ENCODE measurements at regions not wholly inside any gene's neighbourhood (a gene's known extent, or its start where the extent isn't known, plus 50 kb on each side); places are given as distances from the start of the nearest gene placed in this dataset.
"Not testable (repeated sequence)": the region's sequence is repeated elsewhere in the genome, so short reads cannot be mapped to it uniquely, and the experiment has no call there.

DNA sequence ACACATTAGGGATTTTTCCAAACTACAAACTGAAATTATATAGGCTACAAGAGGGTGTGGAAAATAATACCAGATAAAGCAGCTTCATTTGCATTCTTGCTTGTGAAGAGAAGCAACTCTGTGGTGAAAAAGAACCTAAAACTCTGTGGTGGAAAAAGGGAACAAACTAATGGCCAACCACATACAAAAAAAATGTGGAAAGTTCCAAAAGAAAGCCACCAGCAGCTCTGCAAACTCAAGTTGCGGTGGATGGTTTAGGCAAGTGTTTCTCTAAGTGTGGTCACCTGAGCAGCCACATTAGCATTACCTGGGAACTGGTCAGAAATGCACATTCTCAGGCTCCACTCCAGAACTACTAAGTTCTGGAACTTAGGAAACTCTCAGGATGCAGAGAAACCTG, 586.4 kb downstream of the ACTL7B start:
- no peak for DNase-seq

DNA sequence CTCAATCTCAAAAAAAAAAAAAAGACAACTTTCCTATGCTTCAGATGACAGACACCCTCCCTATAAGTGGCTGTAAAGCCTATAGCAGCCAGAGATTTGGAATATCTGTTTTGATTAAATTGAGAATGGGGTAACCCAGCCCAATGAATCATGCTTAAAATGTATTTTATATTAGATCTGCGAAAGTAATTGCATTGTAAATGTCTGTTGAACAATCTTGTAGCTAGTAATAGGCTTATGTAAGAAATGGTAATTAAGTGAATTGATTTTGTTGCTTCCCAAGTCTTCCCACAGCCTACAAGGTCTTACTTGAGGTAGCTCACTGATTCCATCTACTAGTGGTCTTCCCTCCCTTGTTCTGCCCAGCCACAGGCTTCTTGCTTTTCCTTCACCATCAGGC, 590.7 kb downstream of the ACTL7B start:
- no peak for DNase-seq

DNA sequence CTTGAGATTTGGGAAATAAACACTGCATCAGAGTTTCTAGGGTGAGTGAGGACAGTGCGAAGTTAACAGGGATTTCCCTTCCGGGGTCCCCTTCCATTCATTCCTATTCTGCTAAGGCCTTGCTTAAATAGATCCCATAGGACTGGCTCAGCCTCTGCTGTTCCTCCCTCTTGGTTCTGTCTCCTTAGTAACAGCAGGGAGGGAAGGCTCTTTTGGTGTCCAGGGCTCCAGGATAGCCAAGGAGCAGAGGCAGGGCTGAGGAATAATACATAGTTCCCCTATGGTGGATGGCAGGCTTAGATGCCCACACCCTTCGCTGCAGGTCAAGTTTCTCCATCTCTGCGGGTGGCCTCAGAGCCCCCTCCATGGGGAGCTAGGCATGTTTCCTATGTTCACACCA, 591.7 kb downstream of the ACTL7B start:
- no peak for DNase-seq

DNA sequence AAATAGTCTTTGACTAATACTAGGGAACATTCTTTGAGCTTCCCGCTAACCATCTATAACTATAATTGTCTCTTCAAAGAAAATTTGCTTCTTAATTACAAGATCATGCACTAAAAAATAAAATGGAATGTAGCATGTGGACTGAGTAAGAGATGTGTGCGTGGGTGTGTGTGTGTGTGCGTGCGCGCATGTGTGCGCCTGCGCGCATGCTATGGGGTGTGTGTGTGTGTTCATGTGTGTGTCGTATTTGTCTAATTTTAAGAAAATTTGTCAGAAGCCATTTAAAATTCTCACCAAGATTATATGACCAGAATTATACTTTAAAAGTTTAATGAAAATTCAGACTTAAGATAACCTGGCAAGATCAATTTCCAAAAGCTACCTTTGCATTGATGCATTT, 593.0 kb downstream of the ACTL7B start:
- no peak for DNase-seq

DNA sequence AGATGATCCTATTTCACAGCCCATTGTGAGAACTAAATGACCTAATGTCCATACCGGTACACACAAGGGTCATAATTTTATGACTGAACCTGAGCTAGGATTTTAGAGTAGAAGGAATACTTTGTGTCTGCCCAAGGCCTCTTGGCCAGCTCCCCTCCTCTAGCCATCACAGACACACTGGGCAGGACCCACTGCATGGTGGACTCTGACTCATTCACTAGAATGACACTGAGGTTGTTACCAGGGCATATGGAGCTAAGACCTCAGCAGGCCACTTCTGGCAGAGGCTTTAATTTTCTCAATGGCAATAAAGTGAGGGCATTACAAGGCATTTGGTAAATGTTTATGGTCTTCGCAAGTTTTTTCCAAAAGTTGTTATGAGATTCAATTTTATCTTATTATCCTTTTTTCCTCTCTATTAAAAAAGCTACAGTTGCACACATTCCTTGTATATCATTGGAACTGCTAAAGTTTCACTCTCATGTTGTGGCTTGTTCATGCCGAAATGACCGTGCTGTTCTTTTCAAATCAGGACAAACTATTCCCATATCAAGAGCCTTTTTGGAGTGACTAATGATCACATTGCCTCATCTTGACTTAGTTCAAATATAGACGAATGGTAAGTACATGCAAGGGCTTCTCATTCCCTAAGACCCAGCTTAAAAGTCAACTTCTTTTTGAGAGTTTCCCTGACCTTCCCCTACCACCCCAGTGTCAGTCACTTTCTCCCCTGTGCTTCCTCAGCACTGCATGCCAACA, 595.7 kb downstream of the ACTL7B start:
- DNase-seq: no peak

DNA sequence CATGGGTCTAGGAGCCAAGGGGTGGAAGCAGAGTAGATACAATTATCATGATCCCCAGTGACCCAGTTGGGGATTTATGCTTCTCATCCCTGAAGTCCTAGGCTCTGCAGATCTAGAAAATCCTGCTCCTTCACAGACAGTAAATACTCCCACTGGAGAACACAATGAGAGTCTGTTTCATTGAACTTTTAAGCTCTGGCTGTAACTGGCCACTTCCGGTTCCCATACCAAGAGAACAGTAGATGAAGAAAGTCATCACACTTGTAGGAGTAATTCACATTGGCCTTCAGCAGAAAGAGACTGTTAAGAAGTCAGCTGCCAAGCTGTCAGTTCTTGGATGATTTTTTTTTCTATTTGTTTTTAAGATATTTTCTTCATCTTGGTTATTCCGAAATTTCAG, 597.1 kb downstream of the ACTL7B start:
- no peak for DNase-seq

DNA sequence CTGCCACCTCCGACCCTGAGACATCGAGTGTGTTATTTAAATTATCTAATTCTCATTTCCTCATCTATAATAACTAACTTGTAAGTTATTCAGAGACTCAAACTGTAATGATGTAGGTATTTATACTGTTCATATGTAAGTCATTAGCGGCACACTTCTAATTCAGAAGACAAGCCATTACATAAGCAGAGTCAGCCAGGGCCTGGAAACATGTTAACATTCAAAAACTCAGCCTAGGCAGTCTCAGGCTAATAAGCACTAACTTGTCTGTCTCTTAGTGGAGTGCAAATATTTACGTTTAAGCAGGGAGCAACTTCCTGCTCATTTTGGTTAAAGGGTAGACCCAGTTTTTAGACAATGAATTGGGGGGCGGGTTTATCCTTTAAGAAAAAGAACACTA, 598.4 kb downstream of the ACTL7B start:
- no peak for DNase-seq

DNA sequence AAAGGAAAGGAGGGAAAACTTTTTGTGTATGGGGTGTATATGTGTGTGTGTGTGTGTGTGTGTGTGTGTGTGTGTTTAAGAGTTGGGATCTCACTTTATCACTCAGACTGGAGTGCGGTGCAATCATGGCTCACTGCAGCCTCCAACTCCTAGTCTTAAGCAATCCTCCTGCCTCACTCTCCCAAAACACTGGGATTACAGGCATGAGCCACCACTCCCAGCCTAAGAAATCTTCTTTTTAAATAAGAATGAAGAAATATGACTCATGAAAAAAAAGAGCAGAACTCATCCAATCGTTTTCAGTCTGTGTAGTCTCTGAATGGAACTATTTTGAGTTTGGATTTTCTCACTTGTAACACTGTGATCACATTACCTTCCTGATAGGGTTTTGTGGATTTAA, 601.5 kb downstream of the ACTL7B start:
- DNase-seq: no peak

DNA sequence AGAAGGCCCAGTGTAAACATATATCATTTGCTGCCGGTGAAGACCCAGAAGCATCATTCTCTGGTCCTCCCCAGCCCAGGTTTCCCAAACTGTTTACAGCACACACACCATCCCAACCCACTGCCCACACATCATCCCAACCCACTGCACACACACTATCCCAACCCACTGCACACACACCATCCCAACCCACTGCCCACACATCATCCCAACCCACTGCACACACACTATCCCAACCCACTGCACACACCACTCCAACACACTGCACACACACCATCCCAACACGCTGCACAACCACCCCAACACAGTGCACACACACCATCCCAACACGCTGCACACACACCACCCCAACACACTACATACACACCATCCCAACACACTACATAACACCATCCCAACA, 608.4 kb downstream of the ACTL7B start:
- not testable (repeated sequence) for DNase-seq

DNA sequence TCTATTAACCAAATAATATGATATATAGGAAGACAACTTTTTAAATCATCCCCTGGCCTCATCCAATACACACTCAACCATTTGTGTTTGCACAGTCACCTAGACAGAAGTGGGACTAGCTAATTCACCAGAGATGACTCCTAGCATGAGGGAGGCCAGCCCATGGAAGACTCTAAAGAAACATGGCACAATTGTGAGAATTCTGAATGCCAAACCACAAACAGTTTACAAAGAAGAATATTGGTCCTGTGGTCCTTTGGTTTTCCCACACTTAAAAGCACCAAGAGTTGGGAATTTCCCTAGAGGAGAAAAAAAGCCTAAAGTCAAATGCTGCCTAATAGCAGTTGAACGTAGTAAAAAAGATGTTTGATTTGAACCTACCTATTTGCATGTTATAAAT, 609.9 kb downstream of the ACTL7B start:
- no peak for DNase-seq

DNA sequence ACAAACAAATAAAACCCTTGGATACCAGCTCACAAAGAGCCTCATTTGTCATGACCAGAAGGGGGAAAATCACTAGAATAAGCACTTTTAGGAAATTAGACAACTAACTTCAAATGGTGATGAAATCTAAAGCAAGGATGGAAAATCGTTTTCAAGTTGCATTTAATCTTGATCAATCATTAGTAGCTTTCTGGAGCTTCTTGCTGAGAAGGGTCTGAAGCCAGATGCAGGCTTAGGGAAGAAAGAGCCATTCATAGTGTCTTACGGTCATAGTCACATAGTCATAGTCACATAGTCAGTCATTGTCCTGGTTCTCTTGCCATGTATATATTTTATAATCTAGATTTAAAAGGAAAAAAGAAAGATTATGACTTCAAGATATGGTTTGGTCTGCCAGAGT, 610.5 kb downstream of the ACTL7B start:
- DNase-seq: no peak

DNA sequence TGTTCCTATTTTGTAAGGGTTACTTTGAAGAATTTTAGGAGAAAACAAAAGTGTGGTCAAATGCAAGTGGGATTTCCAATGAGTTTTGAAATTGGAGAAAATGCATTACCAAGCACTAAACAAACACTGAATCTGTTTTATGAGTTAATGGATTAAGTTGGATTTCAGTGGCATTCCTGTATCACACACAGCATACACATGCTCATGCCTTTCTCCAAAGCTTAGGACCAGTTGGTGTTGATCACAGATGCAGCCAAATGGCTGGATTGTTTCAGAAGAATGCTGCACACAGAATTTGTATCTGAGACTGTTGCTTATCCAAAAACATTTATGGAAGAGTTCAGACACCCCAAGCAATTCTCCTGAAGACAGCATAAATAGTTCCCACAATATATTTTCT, 611.1 kb downstream of the ACTL7B start:
- peak; percentile 30 for DNase-seq

DNA sequence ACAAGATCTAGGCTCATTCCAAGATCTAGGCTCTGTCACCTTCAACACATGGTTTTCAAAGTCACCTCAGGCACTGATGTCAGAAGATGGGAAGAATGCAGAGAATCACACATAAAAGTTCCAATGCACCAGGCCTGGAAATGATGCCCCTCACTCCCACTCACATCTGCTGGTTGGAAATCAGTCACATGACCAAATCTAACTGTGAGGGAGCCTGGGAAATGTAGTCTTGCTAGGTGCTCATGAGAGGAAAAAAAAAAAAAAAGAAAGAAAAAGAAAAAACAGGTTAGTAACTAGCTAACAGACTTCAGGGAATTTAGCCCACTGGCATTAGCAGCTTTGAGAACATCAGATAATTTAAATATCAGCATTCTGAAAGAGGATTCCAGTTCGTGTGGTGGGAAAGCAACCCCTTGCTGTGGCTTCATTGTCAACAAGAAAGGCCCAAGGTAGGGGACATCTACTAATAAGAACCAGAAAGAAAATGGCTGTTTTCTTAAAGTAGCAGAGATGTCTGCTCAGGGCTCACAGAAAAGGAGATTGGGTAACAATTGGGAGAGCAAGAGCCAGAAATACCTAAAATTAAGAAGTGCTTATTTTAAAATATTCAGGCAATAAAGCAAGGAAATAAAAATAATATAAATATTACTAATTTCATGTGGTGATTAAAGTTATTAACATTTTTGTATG, 614.3 kb downstream of the ACTL7B start:
- DNase-seq: peak; percentile 27

DNA sequence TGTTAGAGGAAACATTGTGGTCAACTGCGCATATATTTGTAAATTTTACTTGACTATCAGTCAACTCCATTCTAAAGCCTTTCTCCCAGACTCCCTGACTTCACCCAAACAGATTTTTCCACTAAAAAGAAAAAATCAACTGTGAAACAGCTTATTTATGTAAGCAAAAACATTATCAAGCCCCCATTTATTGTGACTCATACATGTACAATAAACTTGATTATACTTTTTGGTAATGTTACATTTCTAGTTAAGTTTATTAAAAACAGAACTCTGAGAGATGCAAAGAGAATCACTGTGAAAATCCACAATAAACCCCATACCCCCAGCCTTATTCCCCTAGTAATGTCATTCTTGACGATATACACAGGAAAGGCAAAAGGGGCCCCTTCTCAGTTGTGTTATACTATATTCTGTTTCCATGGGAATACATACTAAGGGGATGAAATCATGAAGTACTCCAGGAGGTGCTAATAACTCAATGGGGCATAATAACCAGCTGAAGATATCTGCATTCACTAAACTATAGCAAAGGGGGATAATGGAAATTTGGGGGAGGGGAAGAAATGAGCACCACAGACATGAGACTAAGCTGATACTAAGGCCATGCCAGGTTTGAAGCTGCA, 616.0 kb downstream of the ACTL7B start:
- DNase-seq: peak; percentile 64

DNA sequence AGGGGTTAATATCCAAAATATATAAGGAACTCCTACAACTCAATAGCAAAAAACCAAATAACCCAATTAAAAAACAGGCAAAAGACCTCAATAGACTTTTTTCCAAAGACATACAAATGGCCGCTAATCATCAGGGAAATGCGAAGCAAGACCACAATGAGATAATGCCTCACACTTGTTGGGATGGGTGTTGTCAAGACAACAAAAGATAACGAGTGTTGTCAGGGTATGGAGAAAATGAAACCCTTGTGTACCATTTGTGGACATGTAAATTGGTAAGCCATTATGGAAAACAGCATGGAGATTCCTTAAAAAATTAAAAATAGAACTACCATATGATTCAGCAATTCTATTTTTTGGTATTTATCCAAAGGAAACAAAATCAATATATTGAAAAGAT, 620.2 kb downstream of the ACTL7B start:
- no peak for DNase-seq

DNA sequence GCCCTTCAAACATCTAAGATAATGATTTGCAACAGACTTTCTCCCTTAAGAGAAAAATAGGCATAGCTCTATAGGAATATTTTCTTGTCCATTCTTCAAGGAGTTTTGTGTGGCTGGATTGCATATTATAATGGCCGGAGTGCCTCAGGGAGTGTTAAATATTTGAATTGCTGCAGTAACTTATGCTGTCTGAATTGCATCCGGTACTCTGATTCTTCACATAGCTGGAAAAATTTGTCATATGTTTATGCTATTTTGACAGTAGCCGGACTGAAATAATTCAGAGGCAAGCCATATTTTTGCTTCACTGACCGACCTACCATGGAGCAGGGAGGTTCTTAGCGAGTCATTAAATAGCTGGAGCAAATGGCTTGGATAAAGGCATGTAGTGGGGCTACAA, 621.0 kb downstream of the ACTL7B start:
- DNase-seq: no peak

DNA sequence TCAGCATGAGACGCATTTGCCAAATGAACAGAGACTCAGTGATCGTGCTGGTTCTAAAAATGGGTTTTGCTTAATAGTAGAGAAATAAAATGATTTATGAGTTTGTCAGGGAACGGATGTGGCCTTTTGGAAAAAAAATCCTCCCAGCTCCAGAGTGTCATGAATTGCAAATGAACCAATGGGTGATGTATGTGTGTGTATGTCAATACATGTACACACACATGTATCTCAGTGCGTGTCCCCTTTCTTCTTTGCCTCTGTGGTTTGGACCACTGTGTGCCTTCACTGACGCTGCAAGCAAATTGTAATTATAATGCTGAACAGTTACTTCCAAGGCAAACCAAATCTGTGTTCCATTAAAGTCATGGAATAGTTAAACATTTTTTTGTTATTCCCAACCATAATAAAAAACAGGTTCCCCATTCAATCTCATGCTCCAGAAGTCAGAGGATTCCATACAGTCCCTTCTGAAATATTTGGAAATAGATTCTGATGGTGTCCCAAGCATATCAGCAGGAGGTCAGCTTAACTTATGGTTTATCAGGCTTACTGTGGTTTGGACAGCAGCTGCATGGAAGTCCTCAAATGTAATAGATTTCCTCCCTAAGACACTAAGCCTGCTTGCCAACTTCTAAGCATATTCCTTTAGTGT, 630.5 kb downstream of the ACTL7B start:
- DNase-seq: peak; percentile 61

DNA sequence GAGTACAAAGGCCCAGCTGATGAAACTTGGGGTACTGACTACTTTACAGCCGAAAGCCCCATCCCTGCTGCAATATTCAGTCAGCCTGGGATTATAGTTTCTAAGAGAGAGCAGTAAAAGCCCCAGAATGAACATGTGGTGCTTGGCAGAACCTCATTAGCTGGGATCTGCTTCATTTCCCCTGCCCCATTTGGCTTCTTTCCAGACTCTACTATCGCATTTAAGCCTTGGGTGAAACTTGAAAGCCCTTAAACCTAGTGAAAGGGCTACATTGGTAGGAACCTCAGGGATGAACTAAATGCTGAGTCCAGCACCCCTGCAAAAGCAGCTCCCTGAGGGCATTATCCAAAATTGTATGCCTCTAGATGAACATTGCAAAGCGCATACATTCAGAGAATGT, 631.1 kb downstream of the ACTL7B start:
- peak; percentile 43 for DNase-seq

DNA sequence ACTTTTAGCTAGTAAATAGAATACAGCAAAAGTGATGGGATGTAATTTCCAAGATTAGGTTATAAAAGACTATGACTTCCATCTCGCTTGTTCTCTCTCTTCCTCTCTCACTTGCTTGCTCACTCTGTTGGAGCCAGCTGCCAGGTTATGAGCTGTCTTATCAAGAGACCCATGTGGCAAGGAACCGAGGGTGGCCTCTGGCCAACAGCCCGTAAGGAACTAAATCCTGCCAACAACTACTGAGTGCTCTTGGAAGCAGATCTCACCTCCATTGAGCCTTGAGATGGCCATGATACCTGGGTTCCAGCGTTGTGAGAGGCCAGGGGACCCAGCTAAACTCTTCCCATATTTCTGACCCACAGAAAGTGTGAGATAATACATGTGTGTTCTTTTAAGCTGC, 636.1 kb downstream of the ACTL7B start:
- DNase-seq: no peak

DNA sequence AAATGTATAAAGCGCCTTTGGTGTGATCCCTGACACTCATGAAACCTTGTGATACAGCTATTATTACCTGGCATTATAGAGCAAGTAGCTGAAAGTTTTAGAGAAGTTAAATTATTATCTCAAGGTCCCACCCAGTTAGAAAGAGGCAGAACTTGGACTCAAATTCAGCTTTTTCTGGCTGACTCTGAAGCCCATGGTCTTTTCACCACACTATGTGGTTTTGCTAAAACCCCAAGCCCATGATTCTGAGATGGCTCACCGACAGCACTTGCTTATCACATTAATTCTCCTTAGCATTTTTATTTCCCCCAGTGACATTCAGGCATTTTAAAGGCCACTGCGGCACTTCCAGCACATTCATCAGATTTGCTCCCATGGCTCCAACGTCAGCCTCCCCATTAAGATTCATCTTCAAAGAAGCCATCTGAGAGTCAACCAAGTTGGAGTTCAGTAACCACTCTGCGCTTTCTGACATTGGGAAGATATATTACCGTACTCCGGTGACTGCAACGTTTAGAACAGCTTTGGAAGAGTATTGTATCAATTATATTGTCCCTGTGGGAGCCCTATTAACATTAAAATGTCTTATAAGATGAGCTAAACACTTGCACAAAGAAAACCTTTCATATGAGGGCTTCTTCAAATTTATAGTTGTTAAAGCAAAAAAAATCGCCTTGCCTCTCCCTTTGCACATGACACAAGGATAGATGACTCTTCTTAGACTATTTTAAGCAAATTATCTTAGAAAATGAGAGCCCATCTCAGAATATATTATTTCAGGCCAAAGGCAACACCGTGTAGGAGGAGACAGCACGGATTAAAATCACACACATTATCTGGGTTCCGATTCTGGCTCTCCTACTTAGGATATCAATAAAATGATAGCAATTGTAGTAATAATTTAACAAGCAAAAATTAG, 638.1 kb downstream of the ACTL7B start:
- no peak for DNase-seq

DNA sequence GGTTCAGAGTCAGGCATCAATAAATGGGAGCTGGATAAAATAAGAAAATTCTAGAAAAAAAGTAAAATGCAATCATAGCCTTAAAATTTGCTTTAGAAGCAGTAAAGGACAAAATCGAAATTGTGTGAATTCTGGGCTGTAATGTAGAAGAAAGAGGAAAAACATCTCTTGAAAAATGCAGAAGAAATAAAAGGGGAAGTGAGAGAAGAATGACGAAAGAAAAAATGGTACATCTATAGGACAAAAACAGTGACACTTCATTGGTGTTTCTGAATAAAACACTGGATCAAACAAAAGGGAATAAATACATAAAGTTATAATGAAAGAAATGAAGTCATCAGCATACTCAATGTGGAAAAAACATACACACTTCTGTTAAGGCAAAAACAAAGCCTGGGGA, 642.3 kb downstream of the ACTL7B start:
- no peak for DNase-seq

DNA sequence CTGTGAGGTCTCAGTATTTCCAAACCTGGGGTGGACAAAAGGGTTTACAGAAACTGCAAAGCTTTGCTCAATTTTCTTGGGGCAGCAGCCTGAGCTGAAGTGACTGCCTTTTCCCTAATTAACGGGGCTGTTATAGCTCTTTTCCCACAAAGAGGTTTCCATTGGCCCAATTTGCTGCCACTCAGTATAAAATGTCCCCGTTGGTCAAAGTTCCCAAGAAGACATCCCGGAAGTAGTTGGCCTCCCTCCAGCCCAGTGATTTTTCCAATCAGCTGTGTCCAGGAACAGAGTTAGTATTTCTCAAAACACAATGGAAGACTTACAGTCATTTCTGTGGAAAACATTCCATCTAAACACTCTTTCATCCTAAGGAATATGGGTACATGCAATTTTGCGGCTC, 643.6 kb downstream of the ACTL7B start:
- DNase-seq: no peak

All from eye (tissue), 1 donor.